GM23338 (cell line): ENCODE measurements at regions not wholly inside any gene's neighbourhood (a gene's known extent, or its start where the extent isn't known, plus 50 kb on each side); places are given as distances from the start of the nearest gene placed in this dataset.

Source experiments
- ATAC-seq: fragments of 200-7000 bp; cut with Tn5 transposase; 3 replicates; pipeline ENCODE4 v1.9.1; 2020
- DNase-seq: peaks from one replicate; pipeline ENCODE4 v3.0.0-alpha.2; 2015; ENCODE audit warnings: low spot score
- H2AFZ ChIP-seq: fragments of 200-600 bp; sonication (generic); 2 replicates; pipeline ENCODE4 v1.8.0; 2016; ENCODE audit warnings: antibody characterized with exemption, mild to moderate bottlenecking, moderate library complexity
- H3F3A ChIP-seq: fragments of 200-600 bp; sonication (generic); replicated peaks from 2 replicates; pipeline ENCODE4 v1.8.0; 2017; ENCODE audit warnings: antibody characterized with exemption, mixed run types, low read depth
- H3K27ac ChIP-seq: fragments of 200-600 bp; sonication (generic); 2 replicates; pipeline ENCODE4 v1.6.1; 2016; ENCODE audit warnings: low read depth
- H3K27me3 ChIP-seq: fragments of 200-600 bp; sonication (generic); 2 replicates; pipeline ENCODE4 v1.8.0; 2016; ENCODE audit warnings: mild to moderate bottlenecking, mixed run types, moderate library complexity; ENCODE audit not compliant: insufficient read depth
- H3K36me3 ChIP-seq: fragments of 200-600 bp; sonication (generic); 2 replicates; pipeline ENCODE4 v1.8.0; 2016; ENCODE audit warnings: mild to moderate bottlenecking; ENCODE audit not compliant: insufficient read depth
- H3K4me1 ChIP-seq: fragments of 200-600 bp; sonication (generic); 2 replicates; pipeline ENCODE4 v1.8.0; 2016; ENCODE audit warnings: mild to moderate bottlenecking, moderate library complexity; ENCODE audit not compliant: insufficient read depth
- H3K4me2 ChIP-seq: fragments of 200-600 bp; sonication (generic); 2 replicates; pipeline ENCODE4 v1.7.1; 2017; ENCODE audit warnings: mixed run types
- H3K4me3 ChIP-seq: fragments of 200-600 bp; sonication (generic); 2 replicates; pipeline ENCODE4 v1.6.1; 2016; ENCODE audit warnings: mixed run types
- H3K79me2 ChIP-seq: fragments of 200-600 bp; sonication (generic); replicated peaks from 2 replicates; pipeline ENCODE4 v1.8.0; 2017; ENCODE audit warnings: mild to moderate bottlenecking; ENCODE audit not compliant: insufficient read depth
- H3K9me2 ChIP-seq: fragments of 200-600 bp; sonication (generic); 2 replicates; pipeline ENCODE4 v1.8.0; 2017; ENCODE audit not compliant: insufficient read depth
- H4K20me1 ChIP-seq: fragments of 200-600 bp; sonication (generic); replicated peaks from 2 replicates; pipeline ENCODE4 v1.8.0; 2017; ENCODE audit warnings: mild to moderate bottlenecking; ENCODE audit not compliant: insufficient read depth
- H3K27ac Mint-ChIP-seq: 2 replicates; pipeline ENCODE4 v1.8.0; 2020; ENCODE audit warnings: inconsistent platforms, mild to moderate bottlenecking, moderate library complexity, mixed read lengths
- H3K27me3 Mint-ChIP-seq: 3 replicates; pipeline ENCODE4 v1.8.0; 2022; ENCODE audit warnings: low read depth, mild to moderate bottlenecking, moderate library complexity, mixed read lengths, inconsistent platforms; ENCODE audit not compliant: insufficient read depth, poor library complexity
- H3K36me3 Mint-ChIP-seq: 3 replicates; pipeline ENCODE4 v1.8.0; 2021; ENCODE audit warnings: low read depth, mild to moderate bottlenecking, inconsistent platforms, moderate library complexity, mixed read lengths
- H3K4me1 Mint-ChIP-seq: 3 replicates; pipeline ENCODE4 v1.8.0; 2020; ENCODE audit warnings: mild to moderate bottlenecking, inconsistent platforms, mixed read lengths
- H3K4me3 Mint-ChIP-seq: 3 replicates; pipeline ENCODE4 v1.8.0; 2021; ENCODE audit warnings: moderate library complexity, mild to moderate bottlenecking, inconsistent platforms, mixed read lengths
- H3K9me3 Mint-ChIP-seq: 3 replicates; pipeline ENCODE4 v1.8.0; 2020; ENCODE audit warnings: moderate library complexity, mild to moderate bottlenecking, inconsistent platforms, mixed read lengths
- CREB1 ChIP-seq: fragments of 250-450 bp; sonication (Bioruptor Pico); IDR thresholded peaks from 2 replicates; pipeline ENCODE4 v1.5.0; 2020; ENCODE audit warnings: low read depth, mild to moderate bottlenecking, moderate library complexity
- EZH2 ChIP-seq: fragments of 200-600 bp; sonication (generic); IDR thresholded peaks from one replicate; pipeline ENCODE4 v1.8.0; 2017; ENCODE audit warnings: antibody characterized with exemption, mild to moderate bottlenecking, low read depth; ENCODE audit not compliant: unreplicated experiment
- EZH2phosphoT487 ChIP-seq: fragments of 200-600 bp; sonication (generic); IDR thresholded peaks from one replicate; pipeline ENCODE4 v1.8.1; 2018; ENCODE audit warnings: antibody characterized with exemption; ENCODE audit not compliant: unreplicated experiment
- JUNB ChIP-seq: IDR thresholded peaks from one replicate; pipeline ENCODE4 v1.6.1; 2016; ENCODE audit warnings: antibody characterized with exemption; ENCODE audit not compliant: unreplicated experiment
- NANOG ChIP-seq: IDR thresholded peaks from 2 replicates; pipeline ENCODE4 v1.6.1; 2016; ENCODE audit warnings: antibody characterized with exemption, borderline replicate concordance
- POLR2AphosphoS5 ChIP-seq: IDR thresholded peaks from 2 replicates; pipeline ENCODE4 v1.6.1; 2016; ENCODE audit warnings: antibody characterized with exemption, low read depth
- STAT1 ChIP-seq: IDR thresholded peaks from one replicate; pipeline ENCODE4 v1.6.1; 2016; ENCODE audit warnings: antibody characterized with exemption; ENCODE audit not compliant: unreplicated experiment
- ZNF114 ChIP-seq: fragments of 250-450 bp; sonication (Bioruptor Pico); IDR thresholded peaks from 2 replicates; pipeline ENCODE4 v1.5.0; 2020; ENCODE audit warnings: mild to moderate bottlenecking, moderate library complexity
- ZNF331 ChIP-seq: fragments of 250-450 bp; sonication (Bioruptor Pico); IDR thresholded peaks from 2 replicates; pipeline ENCODE4 v1.5.0; 2020; ENCODE audit warnings: low read depth, mild to moderate bottlenecking, moderate library complexity
- TF ChIP-seq, protein P1 (sequence below), 2 experiments: fragments of 200-600 bp in 1 of 2; sonication (generic) in 1 of 2; conservative IDR thresholded peaks; 2 replicates each; pipeline versions ENCODE4 v1.5.1 to v1.6.1; 2016 to 2017; ENCODE audit warnings: antibody characterized with exemption in 2 of 2, low read depth in 2 of 2, mild to moderate bottlenecking in 2 of 2, moderate library complexity in 1 of 2
- TF ChIP-seq, protein P2 (sequence below): fragments of 250-450 bp; sonication (Bioruptor Pico); IDR thresholded peaks from 2 replicates; pipeline ENCODE4 v1.5.0; 2020; ENCODE audit warnings: mild to moderate bottlenecking, moderate library complexity
- TF ChIP-seq, protein P3 (sequence below): IDR thresholded peaks from 2 replicates; pipeline ENCODE4 v1.6.1; 2016; ENCODE audit warnings: antibody characterized with exemption
- TF ChIP-seq, protein P4 (sequence below): IDR thresholded peaks from one replicate; pipeline ENCODE4 v1.6.1; 2018; ENCODE audit warnings: antibody characterized with exemption; ENCODE audit not compliant: unreplicated experiment

DNA sequence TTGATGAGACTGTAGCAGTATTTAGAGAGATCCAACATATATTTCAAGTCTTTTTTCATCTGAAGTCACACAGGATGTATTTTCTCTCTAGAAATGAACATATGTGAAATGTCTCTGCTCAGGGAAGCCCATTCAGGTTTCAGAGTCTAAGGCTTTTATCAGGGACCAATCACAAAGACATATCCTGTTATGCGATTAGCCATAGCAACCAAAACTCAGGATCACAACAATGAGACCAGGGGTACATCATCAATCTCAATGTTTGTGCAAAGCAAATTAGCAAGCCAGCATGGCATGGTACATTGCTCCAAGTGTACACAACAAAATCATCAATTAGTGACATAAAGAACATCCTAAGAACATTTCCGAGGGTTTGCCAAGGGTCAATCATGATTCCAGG, 99.2 kb upstream of the AMN1 start:
- H3K4me1 Mint-ChIP-seq: no peaks in the 10 kb centered on the region
- H3K79me2 ChIP-seq: no peaks in the 10 kb centered on the region
- peaks cover 1% of the 10 kb centered on the region for H3K27me3 Mint-ChIP-seq
- ATAC-seq (no peak), DNase-seq (no peak)
- no peak overlapping the region for H3K27ac ChIP-seq
- H3F3A ChIP-seq: no peaks in the 10 kb centered on the region
- H3K9me2 ChIP-seq: peaks cover 2% of the 10 kb centered on the region; the same call in 1 of the 2 replicates
- no peaks in the 10 kb centered on the region for H3K4me1 ChIP-seq
- no peak overlapping the region for H2AFZ ChIP-seq
- peaks cover 33% of the 10 kb centered on the region for H3K36me3 Mint-ChIP-seq
- peaks cover 76% of the 10 kb centered on the region for H3K9me3 Mint-ChIP-seq
- H3K4me3 ChIP-seq: no peak overlapping the region
- no peaks in the 10 kb centered on the region for H4K20me1 ChIP-seq
- TF ChIP-seq JUNB (no peak), ZNF331 (CRISPR knock-in tag) (no peak), NANOG (no peak), POLR2AphosphoS5 (no peak), EZH2phosphoT487 (no peak), ZNF114 (CRISPR knock-in tag) (no peak), STAT1 (no peak), EZH2 (no peak), CREB1 (CRISPR knock-in tag) (no peak)
- TF ChIP-seq, protein P1, sequence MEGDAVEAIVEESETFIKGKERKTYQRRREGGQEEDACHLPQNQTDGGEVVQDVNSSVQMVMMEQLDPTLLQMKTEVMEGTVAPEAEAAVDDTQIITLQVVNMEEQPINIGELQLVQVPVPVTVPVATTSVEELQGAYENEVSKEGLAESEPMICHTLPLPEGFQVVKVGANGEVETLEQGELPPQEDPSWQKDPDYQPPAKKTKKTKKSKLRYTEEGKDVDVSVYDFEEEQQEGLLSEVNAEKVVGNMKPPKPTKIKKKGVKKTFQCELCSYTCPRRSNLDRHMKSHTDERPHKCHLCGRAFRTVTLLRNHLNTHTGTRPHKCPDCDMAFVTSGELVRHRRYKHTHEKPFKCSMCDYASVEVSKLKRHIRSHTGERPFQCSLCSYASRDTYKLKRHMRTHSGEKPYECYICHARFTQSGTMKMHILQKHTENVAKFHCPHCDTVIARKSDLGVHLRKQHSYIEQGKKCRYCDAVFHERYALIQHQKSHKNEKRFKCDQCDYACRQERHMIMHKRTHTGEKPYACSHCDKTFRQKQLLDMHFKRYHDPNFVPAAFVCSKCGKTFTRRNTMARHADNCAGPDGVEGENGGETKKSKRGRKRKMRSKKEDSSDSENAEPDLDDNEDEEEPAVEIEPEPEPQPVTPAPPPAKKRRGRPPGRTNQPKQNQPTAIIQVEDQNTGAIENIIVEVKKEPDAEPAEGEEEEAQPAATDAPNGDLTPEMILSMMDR (conservative IDR thresholded peaks at IDR 0.05; ENCODE audit: low read depth in 2 of 2): no peak
- TF ChIP-seq, protein P2, sequence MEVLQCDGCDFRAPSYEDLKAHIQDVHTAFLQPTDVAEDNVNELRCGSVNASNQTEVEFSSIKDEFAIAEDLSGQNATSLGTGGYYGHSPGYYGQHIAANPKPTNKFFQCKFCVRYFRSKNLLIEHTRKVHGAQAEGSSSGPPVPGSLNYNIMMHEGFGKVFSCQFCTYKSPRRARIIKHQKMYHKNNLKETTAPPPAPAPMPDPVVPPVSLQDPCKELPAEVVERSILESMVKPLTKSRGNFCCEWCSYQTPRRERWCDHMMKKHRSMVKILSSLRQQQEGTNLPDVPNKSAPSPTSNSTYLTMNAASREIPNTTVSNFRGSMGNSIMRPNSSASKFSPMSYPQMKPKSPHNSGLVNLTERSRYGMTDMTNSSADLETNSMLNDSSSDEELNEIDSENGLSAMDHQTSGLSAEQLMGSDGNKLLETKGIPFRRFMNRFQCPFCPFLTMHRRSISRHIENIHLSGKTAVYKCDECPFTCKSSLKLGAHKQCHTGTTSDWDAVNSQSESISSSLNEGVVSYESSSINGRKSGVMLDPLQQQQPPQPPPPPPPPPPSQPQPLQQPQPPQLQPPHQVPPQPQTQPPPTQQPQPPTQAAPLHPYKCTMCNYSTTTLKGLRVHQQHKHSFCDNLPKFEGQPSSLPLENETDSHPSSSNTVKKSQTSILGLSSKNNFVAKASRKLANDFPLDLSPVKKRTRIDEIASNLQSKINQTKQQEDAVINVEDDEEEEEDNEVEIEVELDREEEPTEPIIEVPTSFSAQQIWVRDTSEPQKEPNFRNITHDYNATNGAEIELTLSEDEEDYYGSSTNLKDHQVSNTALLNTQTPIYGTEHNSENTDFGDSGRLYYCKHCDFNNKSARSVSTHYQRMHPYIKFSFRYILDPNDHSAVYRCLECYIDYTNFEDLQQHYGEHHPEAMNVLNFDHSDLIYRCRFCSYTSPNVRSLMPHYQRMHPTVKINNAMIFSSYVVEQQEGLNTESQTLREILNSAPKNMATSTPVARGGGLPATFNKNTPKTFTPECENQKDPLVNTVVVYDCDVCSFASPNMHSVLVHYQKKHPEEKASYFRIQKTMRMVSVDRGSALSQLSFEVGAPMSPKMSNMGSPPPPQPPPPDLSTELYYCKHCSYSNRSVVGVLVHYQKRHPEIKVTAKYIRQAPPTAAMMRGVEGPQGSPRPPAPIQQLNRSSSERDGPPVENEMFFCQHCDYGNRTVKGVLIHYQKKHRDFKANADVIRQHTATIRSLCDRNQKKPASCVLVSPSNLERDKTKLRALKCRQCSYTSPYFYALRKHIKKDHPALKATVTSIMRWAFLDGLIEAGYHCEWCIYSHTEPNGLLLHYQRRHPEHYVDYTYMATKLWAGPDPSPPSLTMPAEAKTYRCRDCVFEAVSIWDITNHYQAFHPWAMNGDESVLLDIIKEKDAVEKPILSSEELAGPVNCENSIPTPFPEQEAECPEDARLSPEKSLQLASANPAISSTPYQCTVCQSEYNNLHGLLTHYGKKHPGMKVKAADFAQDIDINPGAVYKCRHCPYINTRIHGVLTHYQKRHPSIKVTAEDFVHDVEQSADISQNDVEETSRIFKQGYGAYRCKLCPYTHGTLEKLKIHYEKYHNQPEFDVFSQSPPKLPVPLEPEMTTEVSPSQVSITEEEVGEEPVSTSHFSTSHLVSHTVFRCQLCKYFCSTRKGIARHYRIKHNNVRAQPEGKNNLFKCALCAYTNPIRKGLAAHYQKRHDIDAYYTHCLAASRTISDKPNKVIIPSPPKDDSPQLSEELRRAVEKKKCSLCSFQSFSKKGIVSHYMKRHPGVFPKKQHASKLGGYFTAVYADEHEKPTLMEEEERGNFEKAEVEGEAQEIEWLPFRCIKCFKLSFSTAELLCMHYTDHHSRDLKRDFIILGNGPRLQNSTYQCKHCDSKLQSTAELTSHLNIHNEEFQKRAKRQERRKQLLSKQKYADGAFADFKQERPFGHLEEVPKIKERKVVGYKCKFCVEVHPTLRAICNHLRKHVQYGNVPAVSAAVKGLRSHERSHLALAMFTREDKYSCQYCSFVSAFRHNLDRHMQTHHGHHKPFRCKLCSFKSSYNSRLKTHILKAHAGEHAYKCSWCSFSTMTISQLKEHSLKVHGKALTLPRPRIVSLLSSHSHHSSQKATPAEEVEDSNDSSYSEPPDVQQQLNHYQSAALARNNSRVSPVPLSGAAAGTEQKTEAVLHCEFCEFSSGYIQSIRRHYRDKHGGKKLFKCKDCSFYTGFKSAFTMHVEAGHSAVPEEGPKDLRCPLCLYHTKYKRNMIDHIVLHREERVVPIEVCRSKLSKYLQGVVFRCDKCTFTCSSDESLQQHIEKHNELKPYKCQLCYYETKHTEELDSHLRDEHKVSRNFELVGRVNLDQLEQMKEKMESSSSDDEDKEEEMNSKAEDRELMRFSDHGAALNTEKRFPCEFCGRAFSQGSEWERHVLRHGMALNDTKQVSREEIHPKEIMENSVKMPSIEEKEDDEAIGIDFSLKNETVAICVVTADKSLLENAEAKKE (CRISPR knock-in tag): no peak
- TF ChIP-seq, protein P3, sequence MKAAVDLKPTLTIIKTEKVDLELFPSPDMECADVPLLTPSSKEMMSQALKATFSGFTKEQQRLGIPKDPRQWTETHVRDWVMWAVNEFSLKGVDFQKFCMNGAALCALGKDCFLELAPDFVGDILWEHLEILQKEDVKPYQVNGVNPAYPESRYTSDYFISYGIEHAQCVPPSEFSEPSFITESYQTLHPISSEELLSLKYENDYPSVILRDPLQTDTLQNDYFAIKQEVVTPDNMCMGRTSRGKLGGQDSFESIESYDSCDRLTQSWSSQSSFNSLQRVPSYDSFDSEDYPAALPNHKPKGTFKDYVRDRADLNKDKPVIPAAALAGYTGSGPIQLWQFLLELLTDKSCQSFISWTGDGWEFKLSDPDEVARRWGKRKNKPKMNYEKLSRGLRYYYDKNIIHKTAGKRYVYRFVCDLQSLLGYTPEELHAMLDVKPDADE: no peak
- TF ChIP-seq, protein P4, sequence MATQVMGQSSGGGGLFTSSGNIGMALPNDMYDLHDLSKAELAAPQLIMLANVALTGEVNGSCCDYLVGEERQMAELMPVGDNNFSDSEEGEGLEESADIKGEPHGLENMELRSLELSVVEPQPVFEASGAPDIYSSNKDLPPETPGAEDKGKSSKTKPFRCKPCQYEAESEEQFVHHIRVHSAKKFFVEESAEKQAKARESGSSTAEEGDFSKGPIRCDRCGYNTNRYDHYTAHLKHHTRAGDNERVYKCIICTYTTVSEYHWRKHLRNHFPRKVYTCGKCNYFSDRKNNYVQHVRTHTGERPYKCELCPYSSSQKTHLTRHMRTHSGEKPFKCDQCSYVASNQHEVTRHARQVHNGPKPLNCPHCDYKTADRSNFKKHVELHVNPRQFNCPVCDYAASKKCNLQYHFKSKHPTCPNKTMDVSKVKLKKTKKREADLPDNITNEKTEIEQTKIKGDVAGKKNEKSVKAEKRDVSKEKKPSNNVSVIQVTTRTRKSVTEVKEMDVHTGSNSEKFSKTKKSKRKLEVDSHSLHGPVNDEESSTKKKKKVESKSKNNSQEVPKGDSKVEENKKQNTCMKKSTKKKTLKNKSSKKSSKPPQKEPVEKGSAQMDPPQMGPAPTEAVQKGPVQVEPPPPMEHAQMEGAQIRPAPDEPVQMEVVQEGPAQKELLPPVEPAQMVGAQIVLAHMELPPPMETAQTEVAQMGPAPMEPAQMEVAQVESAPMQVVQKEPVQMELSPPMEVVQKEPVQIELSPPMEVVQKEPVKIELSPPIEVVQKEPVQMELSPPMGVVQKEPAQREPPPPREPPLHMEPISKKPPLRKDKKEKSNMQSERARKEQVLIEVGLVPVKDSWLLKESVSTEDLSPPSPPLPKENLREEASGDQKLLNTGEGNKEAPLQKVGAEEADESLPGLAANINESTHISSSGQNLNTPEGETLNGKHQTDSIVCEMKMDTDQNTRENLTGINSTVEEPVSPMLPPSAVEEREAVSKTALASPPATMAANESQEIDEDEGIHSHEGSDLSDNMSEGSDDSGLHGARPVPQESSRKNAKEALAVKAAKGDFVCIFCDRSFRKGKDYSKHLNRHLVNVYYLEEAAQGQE: no peak
- H3K4me2 ChIP-seq: no peak overlapping the region
- H3K27ac Mint-ChIP-seq: no peak overlapping the region
- no peaks in the 10 kb centered on the region for H3K36me3 ChIP-seq
- H3K4me3 Mint-ChIP-seq: no peak overlapping the region
- H3K27me3 ChIP-seq: no peaks in the 10 kb centered on the region
